ENCODE measurements at regions not wholly inside any gene's neighbourhood (a gene's known extent, or its start where the extent isn't known, plus 50 kb on each side); places are given as distances from the start of the nearest gene placed in this dataset.

DNA sequence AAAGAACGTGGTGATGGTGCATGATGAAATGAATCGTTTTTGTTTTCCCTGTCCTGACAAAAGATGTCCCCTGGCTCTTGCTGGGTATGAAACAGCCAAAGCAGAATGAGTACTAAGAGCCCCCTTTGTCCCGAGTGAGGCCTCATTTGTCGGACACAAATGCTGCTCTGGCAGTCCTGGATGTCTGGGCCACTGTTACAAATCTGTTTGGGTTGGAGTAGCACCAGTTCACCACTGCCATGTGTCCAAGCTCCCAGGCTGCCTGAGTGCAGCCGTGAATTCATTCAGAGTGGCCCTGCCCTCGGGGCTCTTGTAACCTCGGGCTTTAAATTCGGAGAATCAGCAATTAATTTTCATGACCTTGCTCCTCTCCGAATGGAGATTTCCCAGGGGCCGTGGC is 182.4 kb downstream of the NUFIP1 start:
- TF ChIP-seq, protein P1, sequence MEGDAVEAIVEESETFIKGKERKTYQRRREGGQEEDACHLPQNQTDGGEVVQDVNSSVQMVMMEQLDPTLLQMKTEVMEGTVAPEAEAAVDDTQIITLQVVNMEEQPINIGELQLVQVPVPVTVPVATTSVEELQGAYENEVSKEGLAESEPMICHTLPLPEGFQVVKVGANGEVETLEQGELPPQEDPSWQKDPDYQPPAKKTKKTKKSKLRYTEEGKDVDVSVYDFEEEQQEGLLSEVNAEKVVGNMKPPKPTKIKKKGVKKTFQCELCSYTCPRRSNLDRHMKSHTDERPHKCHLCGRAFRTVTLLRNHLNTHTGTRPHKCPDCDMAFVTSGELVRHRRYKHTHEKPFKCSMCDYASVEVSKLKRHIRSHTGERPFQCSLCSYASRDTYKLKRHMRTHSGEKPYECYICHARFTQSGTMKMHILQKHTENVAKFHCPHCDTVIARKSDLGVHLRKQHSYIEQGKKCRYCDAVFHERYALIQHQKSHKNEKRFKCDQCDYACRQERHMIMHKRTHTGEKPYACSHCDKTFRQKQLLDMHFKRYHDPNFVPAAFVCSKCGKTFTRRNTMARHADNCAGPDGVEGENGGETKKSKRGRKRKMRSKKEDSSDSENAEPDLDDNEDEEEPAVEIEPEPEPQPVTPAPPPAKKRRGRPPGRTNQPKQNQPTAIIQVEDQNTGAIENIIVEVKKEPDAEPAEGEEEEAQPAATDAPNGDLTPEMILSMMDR (IDR thresholded peaks at IDR 0.05): no peak
- TF ChIP-seq POLR2AphosphoS5 (IDR thresholded peaks at IDR 0.05; ENCODE audit: low read depth, low read length) (no peak), TCF7L2 (IDR thresholded peaks at IDR 0.05; ENCODE audit: low read depth, low read length) (no peak), SIN3A (IDR thresholded peaks at IDR 0.05; ENCODE audit: borderline replicate concordance, insufficient read depth, low read depth, low read length) (no peak)
- TF ChIP-seq, protein P2, sequence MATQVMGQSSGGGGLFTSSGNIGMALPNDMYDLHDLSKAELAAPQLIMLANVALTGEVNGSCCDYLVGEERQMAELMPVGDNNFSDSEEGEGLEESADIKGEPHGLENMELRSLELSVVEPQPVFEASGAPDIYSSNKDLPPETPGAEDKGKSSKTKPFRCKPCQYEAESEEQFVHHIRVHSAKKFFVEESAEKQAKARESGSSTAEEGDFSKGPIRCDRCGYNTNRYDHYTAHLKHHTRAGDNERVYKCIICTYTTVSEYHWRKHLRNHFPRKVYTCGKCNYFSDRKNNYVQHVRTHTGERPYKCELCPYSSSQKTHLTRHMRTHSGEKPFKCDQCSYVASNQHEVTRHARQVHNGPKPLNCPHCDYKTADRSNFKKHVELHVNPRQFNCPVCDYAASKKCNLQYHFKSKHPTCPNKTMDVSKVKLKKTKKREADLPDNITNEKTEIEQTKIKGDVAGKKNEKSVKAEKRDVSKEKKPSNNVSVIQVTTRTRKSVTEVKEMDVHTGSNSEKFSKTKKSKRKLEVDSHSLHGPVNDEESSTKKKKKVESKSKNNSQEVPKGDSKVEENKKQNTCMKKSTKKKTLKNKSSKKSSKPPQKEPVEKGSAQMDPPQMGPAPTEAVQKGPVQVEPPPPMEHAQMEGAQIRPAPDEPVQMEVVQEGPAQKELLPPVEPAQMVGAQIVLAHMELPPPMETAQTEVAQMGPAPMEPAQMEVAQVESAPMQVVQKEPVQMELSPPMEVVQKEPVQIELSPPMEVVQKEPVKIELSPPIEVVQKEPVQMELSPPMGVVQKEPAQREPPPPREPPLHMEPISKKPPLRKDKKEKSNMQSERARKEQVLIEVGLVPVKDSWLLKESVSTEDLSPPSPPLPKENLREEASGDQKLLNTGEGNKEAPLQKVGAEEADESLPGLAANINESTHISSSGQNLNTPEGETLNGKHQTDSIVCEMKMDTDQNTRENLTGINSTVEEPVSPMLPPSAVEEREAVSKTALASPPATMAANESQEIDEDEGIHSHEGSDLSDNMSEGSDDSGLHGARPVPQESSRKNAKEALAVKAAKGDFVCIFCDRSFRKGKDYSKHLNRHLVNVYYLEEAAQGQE (IDR thresholded peaks at IDR 0.05; ENCODE audit: insufficient read depth in 1 of 2, low read depth in 2 of 2, low read length in 1 of 2): no peak
